Stimulated activated CD8-positive, alpha-beta memory T cell treated with anti-CD3 and anti-CD28 coated beads, Interleukin-7, amount 100 ng/mL, for 1 hour (primary cell): ENCODE measurements at regions not wholly inside any gene's neighbourhood (a gene's known extent, or its start where the extent isn't known, plus 50 kb on each side); places are given as distances from the start of the nearest gene placed in this dataset.
"Not testable (repeated sequence)": the region's sequence is repeated elsewhere in the genome, so short reads cannot be mapped to it uniquely, and the experiment has no call there.

Source experiments
- DNase-seq, 2 donors: peaks; one replicate each; pipeline ENCODE4 v3.0.0-alpha.2; 2020; ENCODE audit warnings: low read depth in 2 of 2

GRCh38 chr2:87539151-87539943 is 208.5 kb upstream of the PLGLB2 start:
- DNase-seq = not testable (repeated sequence)

DNA sequence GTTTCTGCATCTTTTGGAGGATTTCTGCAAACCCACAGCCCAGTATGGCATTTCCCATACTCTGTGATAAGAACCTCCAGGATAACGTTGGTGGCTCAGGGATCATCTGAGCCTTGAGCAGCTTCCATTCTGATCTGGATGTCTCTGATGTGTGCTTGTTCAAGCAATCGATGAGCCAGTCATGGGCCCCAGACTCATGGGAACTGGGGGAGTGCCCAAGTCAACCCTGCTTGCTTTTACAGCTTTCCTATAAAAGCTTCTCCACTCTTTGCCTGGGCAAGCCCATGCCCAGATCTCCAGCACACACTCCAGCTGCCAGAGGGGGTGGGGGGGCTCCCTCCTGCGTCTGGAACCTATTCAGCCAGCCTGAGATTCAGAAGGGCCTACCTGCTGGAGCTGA is 207.6 kb upstream of the PLGLB2 start:
- DNase-seq = not testable (repeated sequence)

DNA sequence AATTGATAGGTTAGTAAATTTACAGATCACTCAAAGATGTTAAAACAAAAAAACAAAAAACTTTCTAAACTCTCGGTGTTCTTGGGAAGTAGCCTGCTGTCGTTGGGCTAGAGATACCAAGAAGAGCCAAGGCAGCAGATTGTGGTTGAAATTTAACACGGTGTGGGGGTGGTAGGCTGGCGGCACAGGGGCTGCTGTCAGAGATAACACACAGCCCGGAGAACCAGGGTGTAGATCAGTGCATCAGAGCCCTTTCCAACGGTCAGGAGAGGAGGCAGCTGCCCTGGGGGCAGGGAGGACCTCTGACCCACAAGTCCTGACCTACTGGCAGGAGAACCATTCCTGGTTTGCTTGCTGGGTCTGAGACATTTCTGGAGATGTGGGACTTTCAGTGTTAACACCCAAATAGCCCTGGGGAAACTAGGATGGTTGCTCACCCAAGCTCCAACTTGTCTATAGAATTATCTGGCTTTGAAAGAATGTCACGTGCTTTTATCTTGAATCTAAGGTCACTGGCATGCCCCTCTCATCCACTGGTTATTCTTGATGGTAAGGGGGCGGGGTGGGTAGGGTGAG is 205.2 kb upstream of the PLGLB2 start:
- not testable (repeated sequence) for DNase-seq

DNA sequence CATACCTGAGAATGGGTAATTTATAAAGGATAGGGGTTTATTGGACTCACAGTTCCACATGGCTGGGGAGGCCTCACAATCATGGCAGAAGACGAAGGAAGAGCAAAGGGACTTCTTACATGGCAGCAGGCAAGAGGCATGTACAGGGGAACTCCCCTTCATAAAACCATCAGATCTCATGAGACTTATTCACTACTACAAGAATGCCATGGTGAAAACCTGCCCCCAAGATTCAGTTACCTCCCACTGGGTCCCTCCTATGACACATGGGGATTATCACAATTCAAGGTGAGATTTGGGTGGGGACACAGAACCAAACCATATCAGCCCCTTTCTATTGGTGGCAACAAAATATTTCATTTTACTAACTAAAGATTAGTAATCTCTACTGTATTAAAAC is 204.1 kb upstream of the PLGLB2 start:
- not testable (repeated sequence) for DNase-seq

GRCh38 chr2:87547106-87547505 is 200.8 kb upstream of the PLGLB2 start:
- not testable (repeated sequence) for DNase-seq

DNA sequence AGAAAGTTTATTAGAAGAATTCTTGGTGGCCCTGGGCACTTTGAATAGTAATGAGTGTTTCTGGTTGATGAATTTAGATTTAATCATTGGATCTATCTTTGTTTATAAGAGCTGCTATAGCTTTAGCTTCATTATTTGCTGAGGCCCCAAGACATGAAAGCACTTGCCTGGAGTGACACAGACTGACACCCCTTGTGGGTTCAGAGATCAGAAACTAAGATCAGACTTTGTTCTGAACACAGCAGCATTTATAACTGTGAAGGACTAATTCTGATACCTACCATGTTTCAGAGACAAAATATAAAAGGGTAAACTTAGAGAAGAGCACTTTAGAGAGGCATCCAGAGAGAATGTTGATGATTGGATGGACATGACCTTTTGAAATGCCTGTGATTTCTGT is 199.9 kb upstream of the PLGLB2 start:
- DNase-seq = not testable (repeated sequence)

- DNase-seq = not testable (repeated sequence)
Measured at GRCh38 chr2:87548681-87549536, 199.0 kb upstream of the PLGLB2 start.

GRCh38 chr2:87549561-87550202 is 198.2 kb upstream of the PLGLB2 start:
- DNase-seq = not testable (repeated sequence)

- DNase-seq = not testable (repeated sequence)
Measured at GRCh38 chr2:87554678-87555077, 193.2 kb upstream of the PLGLB2 start.

DNA sequence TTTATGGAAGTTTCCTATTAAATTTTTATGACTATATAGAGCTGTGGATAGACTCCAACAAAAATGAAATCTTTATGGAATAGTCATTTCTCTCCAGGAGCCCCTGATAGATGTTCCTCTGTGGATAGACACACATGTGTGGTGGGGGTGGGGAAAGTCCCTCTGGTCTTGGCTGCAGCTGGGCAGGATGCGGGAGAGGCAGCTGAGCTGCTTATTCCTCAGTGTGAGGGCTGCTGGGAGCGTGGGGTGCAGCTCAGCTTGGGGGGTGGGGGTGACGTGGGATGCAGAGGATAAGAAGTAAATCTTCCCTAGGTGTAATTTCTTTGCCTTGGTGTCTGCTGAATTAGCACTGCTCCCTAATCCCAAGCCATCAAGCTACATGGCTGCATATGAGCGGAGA is 192.8 kb upstream of the PLGLB2 start:
- DNase-seq = not testable (repeated sequence)

DNA sequence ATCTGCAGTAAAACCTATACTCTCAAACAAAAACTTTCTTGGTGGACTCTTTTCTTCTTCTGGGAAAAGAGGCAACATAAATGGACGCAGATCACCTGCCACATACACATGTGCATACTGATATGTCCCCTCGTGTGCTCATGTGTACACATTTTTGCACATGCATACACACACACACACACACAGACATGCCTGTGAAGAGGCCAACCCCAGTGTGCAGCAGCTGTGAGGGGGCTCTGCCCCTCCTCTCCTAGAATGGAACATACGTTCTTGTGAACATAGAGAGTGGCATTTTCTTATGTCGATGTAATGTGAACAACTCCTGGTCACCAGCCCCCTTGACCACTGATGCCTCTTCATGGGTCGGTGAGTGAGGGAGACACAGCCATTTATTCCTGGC is 188.9 kb upstream of the PLGLB2 start:
- DNase-seq = not testable (repeated sequence)

DNA sequence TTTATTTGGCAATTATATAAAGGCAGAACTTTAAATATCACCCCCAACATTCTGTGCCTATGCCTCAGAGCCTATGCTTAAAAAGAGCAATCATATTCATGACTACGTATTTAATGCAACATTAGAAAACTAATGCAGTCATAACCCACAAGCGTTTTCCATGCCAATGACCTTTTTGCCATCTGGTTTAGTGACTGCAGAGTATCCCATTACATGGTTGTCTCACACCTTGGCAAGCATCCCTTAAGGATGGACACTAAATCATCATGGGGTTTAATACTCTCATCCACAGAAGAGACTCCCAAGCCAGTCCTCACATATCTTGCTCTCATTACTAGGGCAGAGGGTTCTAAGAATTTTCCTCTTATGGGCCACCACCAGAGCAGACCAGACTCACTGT is 188.2 kb upstream of the PLGLB2 start:
- not testable (repeated sequence) for DNase-seq

- DNase-seq = not testable (repeated sequence)
Measured at GRCh38 chr2:87565116-87565515, 182.8 kb upstream of the PLGLB2 start.

DNA sequence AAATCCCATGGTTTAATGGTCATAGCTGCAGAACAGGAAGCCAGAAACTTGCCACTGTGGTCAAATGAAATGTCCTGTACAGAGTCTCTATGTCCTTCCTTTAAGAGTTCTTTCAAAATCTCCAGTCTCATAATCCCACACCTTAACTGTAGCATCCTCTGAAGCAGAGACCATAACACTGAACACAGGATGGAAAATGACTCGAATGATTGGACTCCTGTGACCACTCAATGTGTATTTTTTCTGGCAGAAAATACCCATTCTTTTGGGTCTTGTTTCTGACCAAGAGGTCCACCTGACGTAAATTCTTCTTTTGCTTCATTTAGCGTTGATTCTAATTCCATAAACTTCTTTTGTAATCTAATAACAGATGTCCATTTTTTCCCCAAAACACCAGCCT is 181.4 kb upstream of the PLGLB2 start:
- not testable (repeated sequence) for DNase-seq

- DNase-seq = not testable (repeated sequence)
Measured at GRCh38 chr2:87567093-87567492, 180.8 kb upstream of the PLGLB2 start.

GRCh38 chr2:87567912-87568311 is 180.0 kb upstream of the PLGLB2 start:
- DNase-seq = not testable (repeated sequence)

GRCh38 chr2:87568554-87569278 is 179.2 kb upstream of the PLGLB2 start:
- not testable (repeated sequence) for DNase-seq

- not testable (repeated sequence) for DNase-seq
Measured at GRCh38 chr2:87569689-87570397, 178.0 kb upstream of the PLGLB2 start.

GRCh38 chr2:87571889-87572465 is 175.9 kb upstream of the PLGLB2 start:
- not testable (repeated sequence) for DNase-seq

DNA sequence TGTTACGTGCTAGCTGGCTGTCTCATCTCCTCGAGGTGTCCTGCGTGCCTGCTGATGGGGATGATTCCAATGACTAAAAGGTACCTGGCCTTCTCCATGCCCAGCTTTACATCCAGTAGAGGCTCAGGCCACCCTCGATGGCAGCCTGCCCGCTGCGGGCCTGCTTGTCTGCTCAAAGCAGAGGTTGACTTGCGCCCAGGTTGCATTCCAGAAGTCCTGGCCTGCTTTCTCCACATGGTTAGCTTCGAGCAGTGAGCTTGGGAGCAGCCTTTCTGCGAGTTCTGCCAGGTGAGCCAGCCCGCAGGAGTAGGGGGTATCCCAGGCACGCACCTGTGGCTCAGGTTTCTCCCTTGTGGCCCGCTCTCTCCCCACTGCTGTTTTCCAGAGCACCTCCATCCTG is 175.0 kb upstream of the PLGLB2 start:
- not testable (repeated sequence) for DNase-seq
